Astrocyte of the cerebellum (primary cell): ENCODE measurements at regions not wholly inside any gene's neighbourhood (a gene's known extent, or its start where the extent isn't known, plus 50 kb on each side); places are given as distances from the start of the nearest gene placed in this dataset.

ENCODE experiments used
- DNase-seq: peaks from one replicate; pipeline ENCODE4 v3.0.0-alpha.2; 2011; ENCODE audit warnings: low read depth
- H3K4me3 ChIP-seq: 2 replicates; pipeline ENCODE4 v1.5.1; 2011; ENCODE audit warnings: mild to moderate bottlenecking, low read depth, low read length, moderate library complexity
- in situ Hi-C: cut with HindIII; loops from 2 replicates; pipeline ENCODE4 v1.10.0; 2017; ENCODE audit warnings: low sequenced_read_pairs
- TF ChIP-seq, protein P1 (sequence below): IDR thresholded peaks from 2 replicates; pipeline ENCODE4 v1.5.1; 2012; ENCODE audit warnings: low read length, low read depth, moderate library complexity, mild to moderate bottlenecking; ENCODE audit errors: missing control alignments

DNA sequence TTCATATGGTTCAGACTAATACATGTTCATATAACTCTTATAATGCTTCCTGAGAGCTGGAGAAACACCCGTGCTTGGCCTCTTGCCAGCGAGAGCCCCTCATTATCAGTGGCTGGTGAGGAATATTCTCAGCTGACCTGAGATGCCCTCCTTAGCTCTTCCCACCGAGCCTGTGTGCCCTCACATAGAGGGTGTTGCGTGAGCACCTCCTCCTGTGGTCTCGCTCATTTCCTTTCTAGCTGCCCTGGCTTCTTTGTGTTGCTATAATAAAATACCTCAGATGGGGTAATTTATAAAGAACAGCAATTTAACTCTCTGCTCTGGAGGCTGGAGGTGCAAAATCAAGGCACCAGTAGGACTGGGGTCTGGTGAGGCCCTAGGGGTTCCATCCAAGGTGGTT lies 80.5 kb upstream of the ALKAL2 start:
- TF ChIP-seq, protein P1, sequence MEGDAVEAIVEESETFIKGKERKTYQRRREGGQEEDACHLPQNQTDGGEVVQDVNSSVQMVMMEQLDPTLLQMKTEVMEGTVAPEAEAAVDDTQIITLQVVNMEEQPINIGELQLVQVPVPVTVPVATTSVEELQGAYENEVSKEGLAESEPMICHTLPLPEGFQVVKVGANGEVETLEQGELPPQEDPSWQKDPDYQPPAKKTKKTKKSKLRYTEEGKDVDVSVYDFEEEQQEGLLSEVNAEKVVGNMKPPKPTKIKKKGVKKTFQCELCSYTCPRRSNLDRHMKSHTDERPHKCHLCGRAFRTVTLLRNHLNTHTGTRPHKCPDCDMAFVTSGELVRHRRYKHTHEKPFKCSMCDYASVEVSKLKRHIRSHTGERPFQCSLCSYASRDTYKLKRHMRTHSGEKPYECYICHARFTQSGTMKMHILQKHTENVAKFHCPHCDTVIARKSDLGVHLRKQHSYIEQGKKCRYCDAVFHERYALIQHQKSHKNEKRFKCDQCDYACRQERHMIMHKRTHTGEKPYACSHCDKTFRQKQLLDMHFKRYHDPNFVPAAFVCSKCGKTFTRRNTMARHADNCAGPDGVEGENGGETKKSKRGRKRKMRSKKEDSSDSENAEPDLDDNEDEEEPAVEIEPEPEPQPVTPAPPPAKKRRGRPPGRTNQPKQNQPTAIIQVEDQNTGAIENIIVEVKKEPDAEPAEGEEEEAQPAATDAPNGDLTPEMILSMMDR = no peak
- no peak overlapping the region for H3K4me3 ChIP-seq
- no peak for DNase-seq
- in situ Hi-C loops = no loop called here

DNA sequence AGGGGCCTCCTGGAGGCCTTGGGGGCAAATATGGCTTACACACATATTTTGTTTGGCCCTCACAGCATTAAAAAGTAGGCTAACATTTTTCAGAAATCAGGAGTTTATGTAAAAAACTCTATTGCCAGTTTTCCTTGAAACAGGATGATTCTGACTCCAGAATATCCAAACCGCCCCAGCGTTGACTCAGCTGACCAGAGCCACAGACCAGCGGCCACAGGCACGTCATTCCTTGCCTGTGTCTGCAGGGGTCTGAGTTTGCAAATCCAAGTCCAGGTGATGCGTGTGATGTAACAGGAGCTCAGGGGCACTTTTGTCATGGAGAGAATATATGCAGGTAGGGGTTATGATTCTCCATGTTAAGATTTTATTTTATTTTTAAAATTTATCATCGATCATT lies 79.4 kb upstream of the ALKAL2 start:
- TF ChIP-seq, protein P1 = no peak
- DNase-seq = no peak
- H3K4me3 ChIP-seq = no peak overlapping the region
- in situ Hi-C loops = no loop called here

DNA sequence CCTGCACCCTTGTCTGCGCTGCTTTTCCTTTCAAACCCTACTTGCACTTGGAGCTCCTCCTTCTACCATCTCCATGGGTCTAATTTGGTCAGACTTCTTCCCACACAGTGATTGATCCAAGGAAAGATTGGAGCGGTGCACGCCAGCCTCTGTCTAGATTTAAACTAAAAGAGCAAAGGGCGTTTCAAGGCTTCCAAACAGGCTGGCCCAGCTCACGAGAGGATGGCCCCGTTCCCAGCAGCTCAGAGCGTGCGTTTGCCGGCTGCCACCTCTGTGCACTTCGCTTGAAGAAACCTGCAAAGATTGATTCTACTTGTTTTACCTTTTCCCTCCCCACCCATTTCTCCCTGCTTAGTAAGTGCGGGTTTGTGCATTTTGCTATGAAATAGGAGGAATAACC lies 78.8 kb upstream of the ALKAL2 start:
- in situ Hi-C loops = no loop called here
- TF ChIP-seq, protein P1 = no peak
- no peak for DNase-seq
- no peak overlapping the region for H3K4me3 ChIP-seq

DNA sequence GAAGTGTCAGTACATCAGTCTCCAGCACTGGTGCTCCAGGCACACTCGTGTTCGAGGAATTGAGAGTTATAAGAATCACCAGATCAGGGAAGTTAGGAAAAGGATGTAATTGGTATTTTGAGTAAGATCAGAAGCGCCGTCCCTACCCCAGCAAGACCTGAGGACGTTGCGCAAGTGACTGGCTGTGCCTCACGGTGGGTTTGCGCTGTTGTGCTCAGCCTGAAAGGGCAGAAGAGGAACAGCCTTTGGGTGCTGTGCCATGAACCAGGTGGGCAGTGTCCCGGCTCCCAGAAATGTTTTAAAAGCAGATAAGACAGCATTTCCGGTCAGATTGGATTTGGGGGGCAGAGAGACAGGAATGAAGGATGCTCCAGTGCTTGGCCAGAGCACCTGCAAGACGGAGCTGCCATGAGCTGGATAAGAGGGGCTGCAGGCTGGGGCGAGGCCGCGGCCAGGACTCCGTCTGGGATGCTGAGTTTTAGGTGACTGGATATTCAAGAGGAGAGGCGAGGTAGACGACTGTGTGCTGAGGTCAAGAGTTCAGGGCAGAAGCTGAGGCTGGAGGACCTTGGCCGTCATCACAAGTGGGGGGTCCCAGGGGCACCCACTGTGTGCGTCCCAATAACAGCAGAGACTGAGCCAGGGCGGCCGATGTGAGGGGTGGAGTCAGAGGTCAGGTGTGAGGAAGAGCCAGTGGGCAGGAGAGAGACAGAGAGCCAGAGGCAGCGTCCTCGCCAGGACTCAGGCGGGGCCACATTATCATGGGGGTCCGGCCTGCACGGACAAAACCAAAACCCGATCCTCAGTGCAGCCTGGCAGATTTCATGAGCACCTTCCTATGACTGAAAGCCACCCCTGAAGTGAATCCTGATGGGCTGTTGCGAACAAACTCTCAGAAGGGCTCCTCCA lies 77.7 kb upstream of the ALKAL2 start:
- H3K4me3 ChIP-seq = no peak overlapping the region
- TF ChIP-seq, protein P1 = no peak
- DNase-seq = no peak
- in situ Hi-C loops = no loop called here

DNA sequence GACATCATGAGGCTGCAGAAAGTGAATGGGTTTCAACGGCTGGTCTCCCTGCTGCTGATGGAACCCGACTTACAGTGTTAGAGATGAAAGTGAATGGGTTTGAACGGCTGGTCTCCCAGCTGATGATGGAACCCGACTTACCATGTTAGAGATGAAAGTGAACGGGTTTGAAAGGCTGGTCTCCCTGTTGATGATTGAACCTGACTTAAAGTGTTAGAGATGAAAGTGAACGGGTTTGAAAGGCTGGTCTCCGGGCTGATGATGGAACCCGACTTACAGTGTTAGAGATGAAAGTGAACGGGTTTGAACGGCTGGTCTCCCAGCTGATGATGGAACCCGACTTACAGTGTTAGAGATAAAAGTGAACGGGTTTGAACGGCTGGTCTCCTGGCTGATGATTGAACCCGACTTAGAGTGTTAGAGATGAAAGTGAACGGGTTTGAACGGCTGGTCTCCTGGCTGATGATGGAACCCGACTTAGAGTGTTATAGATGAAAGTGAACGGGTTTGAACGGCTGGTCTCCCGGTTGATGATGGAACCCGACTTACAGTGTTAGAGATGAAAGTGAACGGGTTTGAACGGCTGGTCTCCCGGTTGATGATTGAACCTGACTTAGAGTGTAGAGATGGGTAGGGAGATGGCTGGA lies 76.1 kb upstream of the ALKAL2 start:
- no peak for DNase-seq
- no peak overlapping the region for H3K4me3 ChIP-seq
- TF ChIP-seq, protein P1 = no peak
- in situ Hi-C loops = no loop called here

DNA sequence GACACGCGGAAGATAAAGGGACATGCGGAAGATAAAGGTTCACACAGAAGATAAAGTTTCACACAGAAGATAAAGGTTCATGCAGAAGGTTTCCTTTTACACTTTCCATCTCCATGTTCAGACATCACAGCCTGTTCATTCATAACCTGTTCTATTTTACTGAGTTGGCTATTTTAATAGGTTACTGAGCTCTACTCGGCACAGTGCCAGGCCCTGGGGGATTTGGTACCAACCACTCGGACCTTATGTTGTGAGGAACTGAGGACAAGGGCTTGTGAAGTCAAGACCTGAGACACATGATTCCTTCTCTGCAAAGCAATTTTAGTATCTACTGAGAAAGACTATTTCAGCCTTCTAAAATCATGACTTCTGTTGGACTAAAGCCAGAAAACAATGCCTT lies 75.0 kb upstream of the ALKAL2 start:
- no peak for DNase-seq
- no peak overlapping the region for H3K4me3 ChIP-seq
- in situ Hi-C loops = no loop called here
- TF ChIP-seq, protein P1 = no peak
